NCI-H146 treated with DMSO at 0.1 percent for 48 hours (cell line): ENCODE measurements at regions not wholly inside any gene's neighbourhood (a gene's known extent, or its start where the extent isn't known, plus 50 kb on each side); places are given as distances from the start of the nearest gene placed in this dataset.

Source experiments
- DNase-seq: peaks from one replicate; lab custom pipeline; 2025; ENCODE audit not compliant: unreplicated experiment; lab: John Stamatoyannopoulos, UW

DNA sequence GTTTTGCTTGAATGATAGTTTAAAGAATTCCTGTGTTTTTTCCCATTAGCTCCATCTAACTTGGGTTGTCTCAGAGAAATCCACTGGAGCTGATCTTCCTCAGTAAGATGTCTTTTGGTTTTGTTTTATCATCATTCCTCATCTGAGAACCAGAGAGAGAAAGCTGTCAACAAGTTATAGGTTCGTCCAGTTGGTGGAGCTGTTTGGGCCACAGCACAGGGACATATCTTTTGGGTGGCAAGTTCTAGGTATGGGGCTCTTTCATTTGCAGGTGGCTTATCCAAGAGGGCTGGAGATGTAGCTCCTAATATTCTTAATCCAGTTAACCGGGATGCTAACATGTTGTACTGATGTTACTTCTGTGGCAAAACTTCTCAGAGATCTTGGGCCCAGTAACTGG, 174.2 kb downstream of the KCNRG start:
- no peak for DNase-seq

DNA sequence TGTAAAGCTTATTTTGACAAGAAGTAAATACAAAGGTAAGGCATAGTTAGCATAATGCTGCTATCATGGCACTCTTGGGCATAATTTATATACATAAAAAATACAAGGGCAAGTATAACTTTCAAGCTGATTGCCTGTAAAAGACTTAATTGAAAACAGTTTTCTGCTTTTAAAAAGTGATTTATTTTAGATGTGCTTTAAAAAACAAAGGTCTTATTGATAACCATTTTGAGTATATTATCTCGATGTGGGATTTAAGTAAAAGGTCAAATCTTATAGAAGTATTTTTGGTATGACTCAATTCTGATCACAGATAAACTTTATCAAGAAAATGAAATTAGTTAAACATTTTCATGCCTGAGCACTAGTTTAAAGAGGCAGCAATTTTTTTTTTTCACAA, 175.8 kb downstream of the KCNRG start:
- DNase-seq = no peak

DNA sequence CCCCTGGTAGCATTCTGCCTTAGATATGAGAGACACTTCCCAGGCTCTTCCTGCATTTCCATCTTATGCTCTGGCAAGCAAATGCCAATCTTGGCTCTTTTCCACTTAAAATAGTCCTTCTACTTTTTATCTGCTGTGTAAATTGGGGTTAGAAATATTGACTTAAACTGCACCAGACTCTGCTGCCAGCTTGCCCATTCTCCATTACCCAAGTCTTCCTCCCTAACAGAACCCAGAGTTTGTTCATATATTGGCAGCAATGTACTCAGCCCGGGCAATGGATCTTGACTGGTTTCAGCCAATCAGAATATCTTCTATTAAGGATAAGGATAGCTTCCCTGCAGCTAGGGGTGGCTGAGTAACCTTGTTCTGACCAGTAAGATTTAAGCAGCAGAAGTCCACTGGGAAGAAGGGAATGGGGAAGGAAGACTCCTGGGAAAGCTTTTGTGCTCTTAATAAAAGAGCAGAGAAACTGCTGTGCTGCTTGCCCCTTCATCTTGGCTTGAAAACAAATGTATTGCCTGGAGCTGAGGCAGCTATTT, 177.1 kb downstream of the KCNRG start:
- no peak for DNase-seq

DNA sequence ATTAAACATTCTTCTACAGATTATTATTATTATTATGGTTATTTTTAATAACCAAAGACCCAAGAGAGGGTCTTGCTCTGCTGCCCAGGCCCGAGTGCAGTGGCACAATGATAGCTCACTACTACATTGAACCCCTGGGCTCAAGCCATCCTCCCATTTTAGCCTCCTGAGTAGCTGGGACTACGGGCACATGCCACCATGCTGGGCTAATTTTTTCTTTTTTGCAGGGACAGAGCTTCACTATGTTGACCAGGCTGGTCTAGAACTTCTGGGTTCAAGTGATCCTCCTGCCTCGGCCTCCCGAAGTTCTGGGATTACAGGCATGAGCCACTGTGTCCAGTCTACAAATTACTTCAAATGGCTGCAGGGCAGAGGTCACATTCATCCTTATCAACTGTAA, 179.8 kb downstream of the KCNRG start:
- no peak for DNase-seq

DNA sequence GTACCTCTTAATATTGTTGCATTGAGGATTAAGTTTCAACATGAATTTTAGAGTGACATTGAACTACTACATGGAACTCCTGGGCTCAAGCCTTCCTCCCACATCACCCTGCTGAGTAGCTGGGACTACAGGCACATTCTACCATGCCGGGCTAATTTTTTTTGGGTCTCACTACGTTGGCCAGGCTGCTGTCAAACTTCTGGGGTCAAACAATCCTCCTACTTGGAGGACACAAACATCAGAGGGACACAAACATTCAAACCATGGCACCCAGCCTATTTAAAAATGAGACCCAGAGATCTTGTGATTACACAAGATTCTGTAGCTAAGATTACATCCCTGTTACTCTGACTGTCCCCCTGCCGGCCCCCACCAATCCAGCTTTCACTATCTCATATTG, 180.9 kb downstream of the KCNRG start:
- no peak for DNase-seq

DNA sequence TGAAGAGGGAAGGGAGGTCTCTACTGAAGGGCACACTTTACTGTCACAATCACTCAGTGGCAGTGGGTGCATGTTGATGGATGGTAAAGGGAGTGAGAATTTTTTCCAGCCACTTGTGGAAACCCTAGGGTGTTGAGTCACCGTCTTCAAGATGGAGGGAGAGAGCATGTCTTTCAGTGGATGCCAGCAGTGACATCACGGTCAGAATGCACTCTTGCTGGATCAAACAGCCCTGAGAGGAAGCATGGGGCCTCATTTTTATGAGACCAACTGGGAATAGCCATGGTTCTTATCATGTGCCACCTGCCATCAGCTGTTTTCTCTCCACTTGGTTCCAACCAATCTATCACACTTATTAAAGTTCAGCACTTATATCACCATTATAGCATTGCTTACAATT, 182.5 kb downstream of the KCNRG start:
- no peak for DNase-seq

DNA sequence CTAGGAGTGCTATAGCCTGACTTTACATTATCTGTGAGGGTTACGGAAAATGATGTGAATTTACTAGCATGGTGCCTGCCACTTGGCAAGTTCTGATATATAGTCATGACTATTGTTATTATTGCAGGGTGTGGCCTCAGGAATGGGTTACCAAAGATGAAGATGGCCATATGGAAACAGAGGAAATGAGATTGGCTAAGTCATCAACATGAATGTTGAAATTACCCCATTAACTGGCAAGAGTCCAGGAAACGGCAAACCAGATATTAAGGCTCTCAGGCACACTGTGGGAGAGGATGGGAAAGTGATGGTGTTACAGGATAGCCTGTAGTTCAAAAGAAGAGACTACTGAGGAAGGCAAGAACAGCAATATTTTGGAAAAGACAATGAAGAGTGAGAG, 183.3 kb downstream of the KCNRG start:
- no peak for DNase-seq

DNA sequence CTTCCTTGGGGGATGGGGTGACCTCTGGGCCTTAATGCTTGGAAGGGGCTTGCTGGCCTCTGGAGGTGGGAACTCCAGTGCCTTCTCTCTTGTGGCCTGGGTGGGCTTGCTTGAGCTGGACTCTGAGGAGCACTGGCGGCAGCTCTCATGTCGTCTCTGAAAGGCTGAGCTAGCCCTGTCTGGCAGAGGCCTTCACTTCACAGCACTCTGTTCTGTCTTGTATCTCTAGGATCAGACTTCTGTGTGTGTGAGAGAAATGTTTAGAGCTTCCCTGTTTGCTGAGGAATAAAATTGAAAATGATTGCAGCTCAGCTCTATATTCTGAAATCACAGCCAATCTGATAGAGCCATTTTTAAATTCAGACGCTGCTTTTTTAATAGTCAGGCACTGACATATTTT, 185.3 kb downstream of the KCNRG start:
- DNase-seq = no peak

DNA sequence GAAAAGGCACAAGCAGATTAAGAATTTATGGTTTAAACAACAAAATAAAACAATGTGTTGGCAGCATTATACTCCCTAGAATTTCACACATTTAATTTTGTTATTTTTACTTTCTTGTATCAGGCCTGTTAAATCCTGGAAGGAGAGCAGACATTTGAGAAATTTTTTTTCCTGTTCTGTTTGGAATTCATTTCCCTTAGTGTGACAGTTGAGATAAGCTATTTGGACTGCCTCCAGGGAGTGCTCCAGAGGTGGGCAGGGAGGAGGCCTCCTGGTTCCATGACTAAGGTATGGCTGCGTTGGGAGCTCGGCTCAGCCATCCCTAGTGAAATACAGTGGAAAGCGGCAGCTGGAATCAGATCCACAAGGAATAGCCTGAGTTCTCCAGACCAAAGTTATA, 185.7 kb downstream of the KCNRG start:
- DNase-seq = no peak

DNA sequence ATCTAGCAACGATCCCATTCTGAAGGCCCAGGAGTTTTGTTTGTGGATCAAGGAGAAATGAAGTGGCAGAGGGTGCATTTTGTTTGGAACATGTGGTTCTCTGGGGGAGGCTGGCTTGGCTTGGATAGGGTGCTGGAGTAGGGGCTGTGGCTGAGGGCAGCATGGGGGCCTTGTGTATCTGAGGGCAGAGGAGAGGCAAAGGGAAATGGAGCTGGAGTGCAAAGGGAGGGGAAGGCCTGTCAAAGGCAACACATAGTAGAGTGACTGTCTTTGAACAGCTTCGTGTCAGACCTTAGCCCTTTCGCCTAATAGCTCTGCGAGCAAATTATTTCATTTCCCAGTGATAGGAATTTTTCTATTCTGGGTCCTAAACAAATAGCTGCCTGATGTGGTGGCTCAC, 187.2 kb downstream of the KCNRG start:
- DNase-seq = no peak

DNA sequence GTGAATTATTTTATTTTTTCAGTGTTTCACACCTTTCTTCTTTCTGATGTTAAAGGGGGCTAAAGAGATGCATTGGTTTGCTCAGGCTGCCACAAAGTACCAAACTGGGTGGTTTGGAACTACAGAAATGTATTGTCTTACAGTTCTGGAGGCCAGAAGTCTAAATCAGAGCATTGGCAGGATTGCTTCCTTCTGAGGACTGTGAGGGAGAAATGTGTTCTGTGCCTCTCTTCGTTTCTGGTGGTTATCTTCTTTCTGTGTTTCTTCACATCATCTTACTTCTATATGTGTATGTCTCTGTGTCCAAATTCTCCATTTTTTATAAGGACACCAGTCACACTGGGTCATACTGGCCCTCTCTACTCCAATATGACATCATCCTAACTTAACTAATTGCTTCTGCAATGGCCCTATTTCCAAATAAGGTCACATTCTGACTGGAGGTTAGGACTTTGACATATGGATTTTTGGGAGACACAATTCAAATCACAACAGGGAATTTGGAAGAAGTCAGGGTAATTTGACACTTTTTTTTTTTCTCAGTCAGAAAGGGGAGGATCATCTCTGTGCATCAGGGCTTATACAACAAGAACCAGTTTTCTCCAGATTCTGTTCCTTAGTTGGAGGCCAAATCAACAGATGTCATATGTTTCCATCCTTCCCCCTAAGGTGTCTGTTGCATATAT, 188.2 kb downstream of the KCNRG start:
- DNase-seq = no peak

DNA sequence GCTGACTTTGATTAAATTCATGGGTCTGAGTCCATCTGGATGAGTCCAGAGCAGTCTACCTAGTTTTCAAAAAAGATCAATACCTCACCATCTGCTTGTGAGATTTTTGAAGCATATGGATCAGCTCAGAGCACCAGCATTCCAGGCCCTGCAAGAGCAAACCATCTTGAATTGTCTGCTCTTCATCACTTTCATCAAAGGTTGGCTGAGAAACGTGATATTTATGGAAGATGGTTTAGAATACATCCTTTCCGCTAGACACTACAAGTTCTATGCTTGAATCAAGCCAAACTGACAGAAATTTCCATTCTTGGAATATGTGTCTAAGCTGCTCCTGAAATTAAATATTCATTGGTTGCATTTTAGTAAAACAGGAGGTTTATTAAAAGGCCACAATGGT, 190.3 kb downstream of the KCNRG start:
- DNase-seq = no peak

DNA sequence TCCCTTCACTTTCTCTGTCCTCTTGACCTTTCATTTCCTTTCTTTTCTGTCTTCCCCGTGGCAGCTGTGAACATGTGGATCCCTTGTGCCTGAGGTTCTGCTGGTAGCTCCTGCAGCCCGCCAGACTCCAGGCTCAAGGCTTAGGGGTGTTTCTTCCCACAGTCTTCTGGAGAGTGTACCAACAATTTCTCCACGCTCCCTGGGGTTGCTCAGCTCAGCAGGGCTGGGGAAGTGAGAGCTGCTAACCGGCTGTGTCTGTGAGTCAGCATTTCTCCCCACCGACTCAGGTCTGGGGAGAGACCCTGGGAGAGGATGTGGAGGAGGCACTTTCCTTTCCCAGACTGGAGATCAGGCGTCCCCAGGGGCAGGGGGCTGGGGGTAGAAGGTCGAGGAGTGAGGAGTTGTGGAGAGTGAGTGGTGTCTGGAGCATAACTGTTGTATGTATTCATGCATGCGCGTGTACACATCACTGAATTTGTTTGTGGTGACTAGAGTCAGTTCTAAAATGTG, 193.6 kb downstream of the KCNRG start:
- DNase-seq = no peak

DNA sequence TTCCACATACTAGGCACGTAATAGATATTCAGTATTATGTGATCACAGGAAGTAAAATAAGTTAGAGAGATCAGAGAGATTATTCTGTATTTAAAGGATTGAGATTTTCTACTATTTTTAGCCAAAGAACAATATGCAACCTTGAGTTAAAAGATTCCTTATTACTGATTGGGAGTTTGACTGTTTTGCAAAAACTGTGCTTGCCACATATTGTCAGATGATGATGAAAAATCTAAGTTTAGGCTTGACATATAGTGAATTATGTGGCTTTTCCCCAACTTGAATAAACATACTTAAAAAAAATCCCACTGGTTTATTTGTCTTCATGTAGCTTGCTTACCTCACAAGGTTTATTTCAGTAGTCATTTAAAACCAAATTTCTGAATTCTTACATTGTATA, 194.4 kb downstream of the KCNRG start:
- no peak for DNase-seq

DNA sequence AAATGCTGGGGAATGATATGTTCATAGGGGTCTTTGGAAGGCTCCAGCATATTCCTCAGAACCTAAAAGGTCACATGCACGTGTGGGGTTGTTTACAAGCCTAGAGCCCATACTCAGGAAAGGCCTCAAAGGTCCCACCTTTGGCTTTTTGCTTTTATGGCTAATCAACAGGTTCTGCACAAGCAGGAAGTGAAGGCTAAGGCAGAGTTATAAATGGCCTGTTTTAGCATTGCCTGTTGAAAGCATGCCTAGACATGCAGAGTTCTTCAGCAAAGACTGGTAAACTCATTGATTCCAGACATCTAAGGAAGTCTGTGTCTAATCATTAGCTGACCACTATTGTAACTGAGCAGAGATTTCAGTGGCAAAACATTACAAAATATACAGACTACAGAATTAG, 198.3 kb downstream of the KCNRG start:
- no peak for DNase-seq

DNA sequence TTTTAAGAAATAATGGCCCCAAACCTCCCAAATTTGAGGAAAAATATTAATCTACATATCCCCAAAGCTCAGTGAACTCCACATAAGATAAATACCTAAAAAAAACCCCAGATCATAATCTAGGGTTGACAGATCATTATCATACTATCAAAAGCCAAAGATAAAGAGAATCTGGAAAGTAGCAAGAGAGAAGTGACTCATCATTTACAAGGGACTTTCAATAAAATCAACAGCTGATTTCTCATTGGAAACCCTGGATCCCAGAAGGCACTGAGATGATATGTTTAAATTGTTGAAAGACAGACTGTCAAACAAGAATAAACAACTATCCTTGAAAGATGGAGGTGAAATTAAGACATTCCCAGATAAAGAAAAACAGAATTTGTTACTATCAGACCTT, 199.3 kb downstream of the KCNRG start:
- DNase-seq = no peak

DNA sequence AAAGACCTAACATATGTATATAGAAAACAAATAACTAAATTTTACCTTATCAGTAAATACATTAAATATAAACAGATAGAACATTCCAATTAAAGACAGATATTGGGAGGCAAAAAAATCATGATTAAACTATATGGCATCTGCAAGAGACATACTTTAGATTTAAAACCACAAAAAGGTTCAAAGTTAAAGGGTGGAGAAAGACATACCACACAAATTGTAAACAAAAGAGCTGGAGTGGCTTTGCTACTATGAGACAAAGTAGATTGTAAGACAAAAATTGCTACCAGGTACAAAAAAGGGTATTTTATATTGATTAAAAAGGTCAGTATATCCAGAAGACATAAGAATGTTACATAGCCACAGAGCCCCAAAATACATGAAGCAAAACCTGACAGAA, 200.2 kb downstream of the KCNRG start:
- no peak for DNase-seq

DNA sequence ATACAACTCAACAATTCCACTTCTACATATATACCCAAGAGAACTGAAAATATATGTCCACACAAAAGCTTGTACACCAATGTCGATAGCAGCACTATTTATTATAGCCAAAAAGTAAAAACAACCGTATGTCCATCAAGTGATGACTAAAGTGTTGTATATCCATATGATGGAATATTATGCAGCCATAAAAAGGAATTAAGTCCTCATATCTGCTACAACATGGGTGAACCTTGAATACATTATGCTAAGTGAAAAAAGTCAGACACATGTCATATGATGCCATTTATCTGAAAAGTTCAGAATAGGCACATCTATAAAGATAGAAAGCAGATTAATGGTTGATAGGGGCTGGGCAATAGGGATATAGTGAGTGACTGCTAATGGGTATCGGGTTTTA, 204.5 kb downstream of the KCNRG start:
- DNase-seq = no peak

DNA sequence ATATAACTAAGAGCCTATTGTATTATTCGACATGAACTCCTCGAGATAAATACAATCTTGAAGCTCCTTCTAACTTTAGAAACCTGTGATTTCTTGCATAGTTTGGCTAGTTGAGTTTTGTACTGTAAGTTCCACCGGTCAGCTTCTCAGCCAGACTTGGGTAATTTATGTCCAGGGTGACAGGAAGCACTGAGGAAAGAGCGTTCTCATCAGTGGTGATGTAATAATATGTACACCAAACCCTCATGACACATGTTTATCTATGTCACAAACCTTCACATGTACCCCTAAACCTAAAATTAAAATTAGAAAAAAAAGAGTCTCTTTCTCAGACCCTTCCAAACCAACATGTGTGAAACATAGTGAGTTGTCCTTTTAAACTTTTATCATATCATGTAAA, 205.7 kb downstream of the KCNRG start:
- DNase-seq = no peak

DNA sequence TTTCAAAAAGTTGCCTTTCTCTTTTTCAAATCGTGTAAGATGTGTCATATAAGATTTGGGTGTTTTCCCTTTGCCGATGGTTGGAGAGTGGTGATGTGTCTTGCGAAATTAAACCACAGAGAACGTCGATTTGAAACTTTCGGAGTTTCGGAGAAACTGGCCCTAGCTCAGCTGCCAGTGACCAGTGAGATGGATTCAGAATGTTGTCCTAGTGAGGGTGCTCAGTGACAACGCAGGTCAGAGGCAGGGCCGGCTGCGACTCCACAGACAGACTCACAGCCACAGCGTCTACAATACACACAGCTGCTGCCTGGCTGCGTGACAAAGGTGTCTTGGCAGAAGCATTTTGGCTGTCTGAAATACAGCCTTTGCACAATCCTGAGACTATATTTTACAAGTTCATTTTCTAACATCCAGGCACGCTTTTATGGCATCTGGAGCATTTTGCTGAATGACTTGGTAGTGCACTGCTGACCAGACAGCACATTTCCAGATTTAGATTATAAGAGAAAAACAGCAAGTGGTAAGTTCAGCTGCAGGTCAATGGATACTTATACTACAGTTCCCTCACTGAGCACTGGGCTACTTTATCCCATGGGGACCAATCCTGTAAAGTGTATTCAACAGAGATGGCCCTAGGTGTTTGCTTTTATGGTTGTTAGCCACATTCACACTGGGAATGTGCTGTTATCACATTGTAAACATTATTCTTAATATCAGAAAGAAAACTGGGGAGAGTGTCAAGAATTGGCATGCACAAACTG, 207.5 kb downstream of the KCNRG start:
- peak; percentile 97 for DNase-seq

DNA sequence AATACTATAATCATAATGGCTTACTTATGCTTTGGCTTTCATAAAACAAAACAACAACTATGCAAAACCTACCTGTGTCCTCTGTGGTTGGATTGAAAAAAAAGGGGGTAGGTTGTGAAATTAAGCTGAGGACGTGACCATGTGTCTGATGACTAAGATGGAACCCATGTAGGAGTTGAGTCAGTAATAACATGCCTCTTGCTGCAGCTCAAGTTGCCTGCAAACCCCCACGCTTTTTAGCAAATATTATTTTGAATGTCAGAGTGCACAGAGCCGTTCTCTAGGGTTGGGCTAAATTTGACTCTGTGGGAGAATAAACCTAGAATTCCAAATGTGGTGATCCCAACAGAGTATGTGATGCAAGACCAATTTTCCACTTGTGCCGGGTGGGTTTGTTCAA, 209.3 kb downstream of the KCNRG start:
- no peak for DNase-seq
